Glomerular visceral epithelial cell (primary cell): ENCODE measurements at regions not wholly inside any gene's neighbourhood (a gene's known extent, or its start where the extent isn't known, plus 50 kb on each side); places are given as distances from the start of the nearest gene placed in this dataset.
"Not testable (repeated sequence)": the region's sequence is repeated elsewhere in the genome, so short reads cannot be mapped to it uniquely, and the experiment has no call there.

Experiments
- DNase-seq: peaks from one replicate; pipeline ENCODE4 v3.0.0-alpha.2; 2016; ENCODE audit errors: extremely low spot score

DNA sequence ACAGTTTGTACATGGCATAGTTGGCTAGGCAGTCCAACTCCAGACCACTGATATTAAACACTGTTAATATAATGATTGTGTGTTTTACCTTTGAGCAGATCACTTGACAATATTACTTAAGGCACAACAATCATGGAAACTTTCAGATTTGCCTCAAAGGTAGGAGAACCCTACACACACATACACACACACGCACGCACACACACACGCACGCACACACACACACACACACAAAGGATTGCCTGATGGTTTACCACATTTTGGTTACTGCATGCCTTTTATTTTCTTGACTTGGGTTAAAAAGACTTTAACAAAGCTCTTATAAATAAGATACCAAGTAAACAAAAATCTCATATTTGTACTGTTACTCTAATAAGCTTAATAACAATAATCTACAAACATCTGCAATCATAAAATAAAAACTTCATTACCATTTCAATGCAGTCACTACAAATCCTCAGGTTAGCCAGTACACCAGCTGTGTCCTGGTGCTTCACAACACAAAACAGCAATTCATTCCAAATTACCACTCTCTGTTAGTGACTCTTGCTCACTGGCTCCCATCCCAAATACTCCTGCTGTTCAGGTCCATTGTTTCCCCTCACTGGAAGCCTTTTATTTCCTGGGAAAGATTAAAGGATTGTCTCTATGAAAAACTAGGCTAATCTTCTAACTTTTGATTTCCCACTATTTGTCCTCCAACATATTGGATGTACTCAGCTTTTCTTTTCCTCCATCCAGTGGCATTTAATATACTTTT lies 175.2 kb upstream of the ATP2B1 start:
- DNase-seq: no peak

DNA sequence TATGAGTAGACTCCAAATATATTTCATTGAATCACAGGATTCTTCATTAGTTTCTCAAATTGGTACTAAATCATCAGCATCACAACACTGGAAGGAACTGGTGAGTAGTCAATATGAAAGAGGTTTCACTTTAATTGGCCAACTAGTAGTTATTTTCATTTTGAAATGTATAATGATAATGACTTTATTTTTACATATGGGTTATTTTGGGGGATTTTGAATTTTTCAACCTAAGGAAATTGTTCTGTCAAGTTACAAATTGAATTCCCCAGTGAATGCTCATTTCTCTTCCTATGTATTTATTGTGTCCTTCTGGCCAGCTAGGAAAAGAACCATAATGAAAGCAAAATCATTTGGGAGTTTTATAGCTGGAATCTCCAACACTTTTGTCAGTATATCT lies 174.2 kb upstream of the ATP2B1 start:
- DNase-seq: no peak

DNA sequence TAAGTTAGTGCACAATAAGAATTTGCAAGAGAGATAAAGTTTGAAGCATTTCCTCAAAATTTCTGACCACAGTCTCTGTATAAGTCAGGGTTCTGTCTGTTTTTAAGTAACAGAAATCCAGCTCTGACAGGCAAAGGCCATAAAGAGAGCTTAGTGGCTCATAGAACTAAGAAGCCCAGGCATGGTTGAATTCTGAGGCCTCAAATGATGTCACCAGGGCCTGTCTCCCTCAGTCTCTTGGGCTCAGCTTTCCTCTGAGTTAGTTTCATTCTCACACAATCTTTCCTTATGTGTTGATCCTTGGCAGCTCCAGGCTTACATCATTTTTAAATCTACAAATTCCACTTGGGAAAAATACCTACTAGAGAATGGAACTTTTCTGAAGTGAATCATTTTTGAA lies 173.4 kb upstream of the ATP2B1 start:
- DNase-seq: peak; percentile 30

DNA sequence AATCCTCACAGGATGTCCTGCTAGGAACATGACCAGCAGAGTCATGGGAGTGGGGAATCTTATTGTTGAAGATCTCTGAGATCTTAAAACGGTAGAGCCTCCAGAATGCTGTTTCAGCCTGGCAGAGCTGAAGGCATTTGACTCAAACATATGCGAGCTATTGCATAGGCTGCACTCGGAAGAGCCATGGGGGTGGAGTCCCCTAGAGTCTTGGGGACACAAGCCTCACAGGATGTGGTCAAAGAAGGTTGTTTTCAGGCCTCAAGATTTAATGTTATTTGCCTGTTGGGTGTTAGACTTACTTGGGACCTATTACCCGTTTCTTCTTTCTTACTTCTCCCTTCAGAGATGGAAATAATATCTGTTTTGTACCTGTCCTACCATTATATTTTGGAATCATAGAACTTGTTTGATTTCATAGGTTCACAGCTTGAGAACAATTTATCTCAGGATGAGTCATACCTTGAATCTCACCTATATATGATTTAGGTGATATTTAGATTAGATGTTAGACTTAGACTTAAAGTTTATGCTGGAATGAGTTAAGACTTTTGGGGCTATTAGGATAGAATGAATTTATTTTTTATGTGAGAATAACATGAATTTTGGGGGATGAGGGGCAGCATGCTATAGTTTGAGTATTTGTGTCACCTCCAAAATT lies 172.2 kb upstream of the ATP2B1 start:
- DNase-seq: no peak

DNA sequence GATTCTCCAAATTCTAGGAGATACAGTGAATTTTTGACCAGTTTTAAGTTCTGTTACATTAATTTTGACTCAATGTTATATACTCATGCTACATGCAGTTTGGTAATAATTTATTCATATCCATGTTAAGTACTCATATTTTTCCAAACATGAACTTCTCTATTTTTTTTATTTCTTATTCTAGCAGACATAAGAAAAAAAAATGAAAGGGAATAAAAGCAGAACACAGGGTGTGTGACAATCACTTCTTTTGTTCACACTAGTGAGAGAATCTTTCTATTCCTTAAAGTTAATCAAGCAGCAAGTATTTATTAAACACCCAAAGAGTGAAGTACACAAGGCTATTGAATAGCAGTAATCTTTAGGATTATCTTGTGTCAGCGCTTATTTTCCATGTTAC lies 171.1 kb upstream of the ATP2B1 start:
- no peak for DNase-seq

DNA sequence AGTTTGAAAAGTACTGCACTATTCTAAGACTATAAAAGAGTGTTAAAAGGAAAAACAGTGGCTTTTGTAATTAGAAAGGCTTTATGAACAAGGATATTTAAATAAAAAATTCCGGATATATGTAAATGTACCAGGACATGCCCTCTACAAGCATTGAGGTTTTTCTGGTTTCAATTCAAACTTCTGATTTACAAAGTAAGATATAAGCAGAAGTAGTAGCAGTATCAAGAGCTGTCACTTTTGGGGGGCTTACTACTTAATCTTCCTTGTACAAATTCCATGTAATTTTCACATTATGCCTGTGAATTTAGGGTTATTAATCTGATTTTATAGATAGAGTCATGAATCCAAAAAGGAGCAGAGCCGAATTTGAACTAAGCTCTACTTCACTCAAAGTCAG lies 170.3 kb upstream of the ATP2B1 start:
- no peak for DNase-seq

DNA sequence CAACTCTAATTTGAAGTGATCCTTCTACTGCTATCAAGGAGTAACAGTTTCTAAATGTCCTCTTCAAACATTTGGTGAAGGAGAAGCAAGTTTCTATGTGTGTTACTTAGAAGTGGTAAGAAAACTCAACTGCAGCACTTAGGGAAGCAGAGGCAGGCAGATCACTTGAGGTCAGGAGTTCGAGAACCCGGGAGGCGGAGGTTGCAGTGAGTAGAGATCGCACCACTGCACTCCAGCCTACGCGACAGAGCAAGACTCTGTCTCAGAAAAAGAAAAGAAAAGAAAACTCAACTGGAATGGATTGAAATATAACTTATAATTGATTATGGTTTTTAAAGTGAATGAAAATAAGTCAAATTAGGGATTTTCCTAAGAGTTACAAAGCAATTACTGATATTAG lies 169.7 kb upstream of the ATP2B1 start:
- DNase-seq: no peak

DNA sequence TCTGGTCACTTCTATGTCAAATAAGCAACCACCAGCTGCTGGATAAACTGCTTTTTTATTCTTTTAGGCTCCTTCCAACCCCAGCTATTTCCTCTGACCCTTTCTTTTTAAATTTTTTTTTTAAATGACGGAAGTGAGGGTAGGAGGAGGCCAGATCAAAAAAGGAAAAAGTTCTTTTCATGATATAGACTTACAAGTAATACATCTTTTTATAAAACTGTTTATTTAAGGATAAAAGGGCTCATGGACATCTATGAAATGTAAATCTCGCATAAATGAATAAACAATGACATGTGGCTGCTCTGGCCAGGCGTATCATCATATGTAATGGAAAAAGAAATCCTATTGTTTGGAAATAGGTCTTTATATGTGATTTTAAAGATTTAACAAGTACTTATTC lies 169.0 kb upstream of the ATP2B1 start:
- DNase-seq: no peak

DNA sequence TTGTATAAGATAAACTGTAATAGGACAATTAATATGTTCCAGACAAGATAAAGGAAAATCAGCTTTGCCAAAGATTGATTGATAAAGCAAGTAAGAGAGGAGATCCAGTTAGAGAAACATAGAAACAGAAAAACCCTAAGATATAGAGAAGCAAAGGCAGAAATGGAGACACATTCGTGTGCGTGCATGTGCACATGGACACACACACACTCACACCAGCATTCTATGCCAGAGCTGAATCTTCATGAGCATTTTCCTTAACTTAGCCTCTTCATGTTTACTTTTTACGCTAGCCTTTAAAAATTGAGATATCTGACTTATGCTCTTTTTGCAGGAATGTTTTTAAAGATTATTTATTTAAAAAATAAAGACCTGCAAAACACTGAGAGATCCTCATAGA lies 168.5 kb upstream of the ATP2B1 start:
- DNase-seq: no peak

DNA sequence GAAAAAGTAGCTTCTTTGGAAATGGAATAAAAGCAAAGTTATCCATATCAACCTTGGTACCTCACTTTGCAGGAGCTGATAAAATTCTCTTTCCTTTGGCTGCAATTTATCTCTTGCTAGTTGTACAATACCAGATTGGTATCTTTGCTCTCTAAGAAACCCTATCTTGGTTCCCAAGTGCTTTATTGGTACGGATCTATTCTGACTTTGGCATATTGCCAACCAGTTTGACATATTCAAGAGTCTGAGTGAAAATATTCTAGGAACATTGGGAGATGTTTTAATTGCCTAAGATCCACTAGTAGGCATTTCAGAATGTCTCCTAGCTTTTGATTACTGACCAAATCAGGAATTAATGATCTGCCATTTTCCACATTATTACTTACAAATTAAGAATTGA lies 167.2 kb upstream of the ATP2B1 start:
- DNase-seq: no peak

DNA sequence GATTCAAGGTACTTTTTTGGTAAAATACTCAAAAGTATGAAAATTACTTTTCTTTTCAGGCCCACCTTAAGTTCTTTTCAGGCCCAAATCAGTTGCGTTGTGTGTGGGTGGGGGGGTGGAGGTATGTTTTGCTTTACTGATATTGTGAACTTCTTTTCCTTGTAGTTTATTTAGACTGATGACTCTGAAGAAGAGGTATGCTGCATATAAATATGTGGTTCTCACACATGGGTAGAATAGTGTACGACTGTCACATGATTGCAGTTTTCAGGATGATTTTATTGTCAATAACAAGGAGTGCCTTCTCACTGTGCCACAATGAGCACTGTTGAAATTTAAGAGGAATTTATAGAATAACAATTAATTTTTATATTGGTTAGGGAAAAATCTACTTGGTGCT lies 166.6 kb upstream of the ATP2B1 start:
- no peak for DNase-seq

DNA sequence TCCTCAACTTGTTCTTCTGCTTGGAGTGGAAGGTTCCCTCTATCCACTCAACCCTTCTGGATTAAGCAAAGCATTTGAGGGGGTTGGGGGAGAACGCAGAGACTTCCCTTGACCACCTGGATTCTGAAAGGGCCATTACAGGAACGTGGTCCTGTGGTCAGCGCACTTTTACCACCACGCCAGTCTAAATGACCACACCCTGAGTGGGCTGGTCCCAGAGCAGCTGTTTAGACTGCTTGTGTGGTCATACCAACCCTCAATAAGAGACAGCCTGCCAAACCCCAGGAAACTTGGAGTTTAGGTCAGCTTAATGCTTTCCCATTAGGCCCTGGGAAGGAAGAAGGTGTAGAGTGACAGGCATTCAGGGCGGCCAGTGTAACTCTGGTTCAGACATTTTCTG lies 165.5 kb upstream of the ATP2B1 start:
- DNase-seq: no peak

DNA sequence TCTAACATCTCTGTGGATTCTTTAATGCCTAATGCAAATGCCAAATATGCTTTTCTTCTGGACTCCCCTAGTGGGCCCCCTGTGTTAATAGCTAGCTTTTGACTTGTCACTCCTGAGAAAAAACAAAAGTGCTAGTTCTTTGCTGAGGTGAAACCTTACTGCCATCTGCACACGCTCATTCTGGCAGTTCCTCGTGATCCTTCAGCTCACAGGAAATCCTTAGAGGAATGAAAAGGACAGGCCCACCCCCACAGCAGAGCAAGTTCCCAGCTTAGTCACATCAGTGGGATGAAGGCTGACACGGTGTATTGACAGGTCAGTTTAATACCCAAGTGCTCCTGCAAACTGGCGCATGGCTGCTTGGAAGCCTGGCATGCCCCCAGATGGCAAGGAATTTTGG lies 165.1 kb upstream of the ATP2B1 start:
- DNase-seq: no peak

DNA sequence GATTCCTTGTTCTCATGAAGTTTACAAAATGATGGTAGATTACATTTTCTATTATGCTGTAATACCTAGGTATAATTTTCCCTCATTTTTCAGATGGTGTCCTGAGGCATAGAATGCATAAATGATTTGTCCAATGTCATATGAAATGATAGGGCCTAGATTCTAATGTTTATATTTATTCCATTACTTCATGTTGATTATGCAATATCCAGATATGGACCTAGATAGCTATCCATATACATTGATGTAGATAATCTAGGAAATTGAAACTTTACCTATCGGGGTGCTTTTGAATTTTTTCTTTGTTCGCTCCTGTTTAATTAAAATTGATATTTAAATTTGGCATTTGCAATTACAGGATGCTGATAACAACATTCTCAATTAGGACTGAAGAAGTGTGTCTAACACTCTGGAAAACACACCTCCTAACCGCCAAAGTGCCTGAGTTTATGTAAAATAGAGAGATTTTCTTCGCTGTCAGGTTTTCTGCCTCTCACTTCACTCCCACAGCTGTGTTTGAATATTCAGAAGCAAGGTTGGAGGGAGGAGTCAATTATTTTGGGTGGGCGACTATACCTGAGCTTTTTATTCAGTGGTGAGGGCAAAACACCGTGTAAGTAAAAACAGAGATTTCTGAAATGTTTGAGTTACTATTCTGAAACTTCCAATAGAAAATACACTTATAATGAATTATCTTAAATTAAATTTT lies 164.4 kb upstream of the ATP2B1 start:
- DNase-seq: no peak

DNA sequence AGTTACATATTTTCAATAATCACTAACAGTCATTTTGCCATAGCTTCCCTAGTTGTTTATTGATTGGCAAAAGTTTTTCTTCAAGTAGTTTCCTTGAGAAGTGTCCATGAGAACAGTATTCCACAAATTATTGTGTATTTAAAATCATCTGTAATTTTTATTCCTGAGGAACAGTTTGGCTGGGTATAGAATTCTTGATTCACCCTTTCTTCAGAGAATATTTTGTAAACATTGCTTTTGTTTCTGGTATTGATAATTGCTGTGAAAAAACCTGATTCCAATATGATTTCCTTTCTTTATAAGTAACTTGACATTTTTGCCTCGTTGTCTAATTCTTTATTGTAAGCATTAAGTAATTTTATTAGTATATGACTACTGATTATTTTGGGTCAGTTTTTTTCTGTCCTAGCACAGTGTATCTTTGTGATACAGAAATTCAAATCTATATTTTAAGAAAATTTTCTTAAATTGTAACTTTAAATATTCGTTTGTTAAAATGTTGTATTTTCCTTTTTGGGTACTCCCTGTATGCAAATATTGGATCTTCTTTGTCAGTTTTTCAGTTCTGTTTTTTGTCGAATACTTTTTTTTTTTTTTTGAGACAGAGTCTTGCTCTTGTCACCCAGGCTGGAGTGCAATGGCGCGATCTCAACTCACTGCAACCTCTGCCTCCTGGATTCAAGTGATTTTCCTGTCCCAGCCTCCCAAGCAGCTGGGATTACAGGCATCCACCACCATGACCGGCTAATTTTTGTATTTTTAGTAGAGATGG lies 162.0 kb upstream of the ATP2B1 start:
- no peak for DNase-seq

DNA sequence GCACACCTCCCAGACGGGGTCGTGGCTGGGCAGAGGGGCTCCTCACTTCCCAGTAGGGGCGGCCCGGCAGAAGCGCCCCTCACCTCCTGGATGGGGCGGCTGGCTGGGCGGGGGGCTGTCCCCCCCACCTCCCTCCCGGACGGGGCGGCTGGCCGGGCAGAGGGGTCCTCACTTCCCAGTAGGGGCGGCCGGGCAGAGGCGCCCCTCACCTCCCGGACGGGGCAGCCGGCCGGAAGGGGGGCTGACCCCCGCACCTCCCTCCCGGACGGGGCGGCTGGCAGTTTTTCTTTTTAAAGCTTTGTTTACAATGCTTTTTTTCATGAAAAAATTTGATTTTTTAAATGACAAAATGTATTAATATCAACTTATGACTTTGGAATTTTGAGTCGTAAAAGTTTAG lies 159.0 kb upstream of the ATP2B1 start:
- not testable (repeated sequence) for DNase-seq

DNA sequence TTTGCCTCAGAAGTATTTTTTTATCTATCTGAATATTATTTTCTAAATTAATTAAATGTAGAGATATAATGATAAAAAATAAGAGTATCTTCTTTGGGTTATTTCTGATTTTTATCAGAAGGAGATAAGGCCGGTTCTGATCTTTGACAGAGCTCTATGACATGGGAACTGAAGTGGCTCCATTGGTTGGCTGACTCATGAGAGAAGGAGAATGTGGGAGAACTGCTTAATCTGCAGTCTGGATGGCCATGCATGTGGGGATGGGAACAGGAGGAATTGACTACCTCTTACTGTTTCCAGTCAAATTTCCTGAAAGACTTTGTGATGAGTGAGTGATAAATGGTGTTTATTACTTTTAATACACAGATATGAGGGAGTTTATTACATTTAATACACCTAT lies 155.8 kb upstream of the ATP2B1 start:
- no peak for DNase-seq

DNA sequence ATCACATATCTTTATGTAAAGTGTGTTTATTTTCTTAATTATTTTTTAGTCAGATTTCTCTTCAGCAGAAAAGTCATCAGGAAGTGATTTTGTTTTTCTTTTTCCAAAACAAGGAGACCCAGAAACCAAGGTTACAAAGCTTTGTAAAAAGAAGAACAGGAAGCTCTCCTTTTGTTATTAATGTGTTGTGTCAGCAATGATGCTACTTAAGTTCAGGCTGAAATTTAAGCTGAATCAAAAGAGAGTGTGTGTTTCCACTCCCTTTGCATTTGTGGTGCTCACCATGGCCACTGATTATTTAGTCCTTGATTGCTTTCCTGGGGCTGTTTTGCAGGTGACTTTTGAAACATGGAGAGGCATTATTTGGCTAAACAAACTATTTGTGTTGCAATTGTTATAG lies 155.3 kb upstream of the ATP2B1 start:
- no peak for DNase-seq

DNA sequence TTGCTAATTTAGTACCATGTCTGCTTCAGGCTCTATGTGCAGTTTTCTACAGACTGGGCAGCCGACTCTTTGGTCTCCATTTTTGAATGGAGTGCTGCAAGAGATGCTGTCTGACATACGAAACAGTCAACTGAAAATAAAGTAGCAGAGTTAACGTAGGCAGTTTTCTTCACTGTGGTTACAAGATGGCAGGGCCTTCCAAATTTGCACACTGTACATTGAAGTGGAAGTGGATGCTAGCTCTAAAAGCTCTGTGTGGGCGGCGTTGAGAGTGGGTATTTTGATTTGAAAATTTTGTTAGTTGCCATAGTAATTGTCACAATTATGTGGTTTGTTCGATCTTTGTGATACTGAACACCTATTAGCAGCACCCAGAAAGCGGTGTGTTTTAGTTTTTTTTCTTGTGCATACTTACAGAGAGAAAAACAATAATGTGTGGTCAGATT lies 154.9 kb upstream of the ATP2B1 start:
- DNase-seq: no peak

DNA sequence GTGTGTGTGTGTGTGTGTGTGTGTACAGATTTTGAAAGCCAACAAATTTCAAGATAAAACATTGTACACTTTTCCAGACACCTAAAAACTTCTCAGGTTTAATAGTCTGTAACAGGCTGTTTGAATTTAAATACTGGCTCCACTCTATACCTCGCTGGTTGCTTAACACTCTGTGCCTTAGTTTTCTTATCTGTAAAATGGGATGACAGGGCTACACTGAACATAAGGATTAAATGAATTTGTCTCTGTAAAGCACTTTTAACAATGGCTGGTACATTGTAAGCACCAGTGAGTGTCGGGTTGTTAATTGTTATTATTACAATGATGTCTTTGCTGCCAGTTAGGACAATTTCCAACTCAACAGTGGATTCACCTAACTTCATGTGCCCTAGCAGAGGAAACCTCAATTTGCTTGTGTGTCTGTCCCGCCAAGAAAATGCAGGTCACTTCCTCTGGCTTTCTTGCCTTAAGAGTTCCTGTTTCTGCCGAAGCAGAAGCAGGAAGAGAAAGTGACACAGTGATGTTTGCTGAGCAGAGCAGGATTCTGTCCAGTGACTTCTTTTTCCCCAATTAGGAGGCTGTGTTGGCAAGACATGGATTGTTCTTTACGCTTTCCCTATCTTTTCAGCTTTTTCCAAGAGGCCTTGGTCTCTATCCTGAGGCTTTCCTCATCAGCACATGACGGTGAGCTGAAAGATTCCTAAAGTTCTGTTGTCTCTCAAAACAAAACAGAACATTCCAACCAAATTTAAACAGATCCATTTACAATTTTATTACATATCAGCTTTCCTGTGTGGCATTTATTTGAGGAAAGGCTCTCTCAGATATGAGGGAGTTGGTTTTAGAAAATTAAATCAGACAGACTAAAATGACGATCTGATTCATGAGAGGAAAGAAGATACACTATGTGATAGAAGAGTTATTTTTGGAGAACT lies 154.1 kb upstream of the ATP2B1 start:
- DNase-seq: no peak

DNA sequence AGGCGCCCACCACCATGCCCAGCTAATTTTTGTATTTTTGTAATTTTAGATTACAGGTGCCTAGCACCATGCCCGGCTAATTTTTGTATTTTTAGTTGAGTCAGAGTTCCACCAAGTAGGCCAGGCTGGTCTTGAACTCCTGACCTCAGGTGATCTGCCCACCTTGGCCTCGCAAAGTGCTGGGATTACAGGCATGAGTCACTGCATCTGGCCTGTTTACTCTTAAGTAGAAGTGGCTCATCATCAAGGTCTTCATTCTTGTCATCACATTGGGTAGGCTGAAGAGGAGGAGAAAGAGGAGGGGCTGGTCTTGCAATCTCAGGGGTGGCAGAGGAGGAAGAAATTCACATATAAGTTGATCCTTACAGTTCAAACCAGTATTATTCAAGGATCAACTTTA lies 152.4 kb upstream of the ATP2B1 start:
- DNase-seq: no peak
